ENCODE measurements at regions not wholly inside any gene's neighbourhood (a gene's known extent, or its start where the extent isn't known, plus 50 kb on each side); places are given as distances from the start of the nearest gene placed in this dataset.

DNA sequence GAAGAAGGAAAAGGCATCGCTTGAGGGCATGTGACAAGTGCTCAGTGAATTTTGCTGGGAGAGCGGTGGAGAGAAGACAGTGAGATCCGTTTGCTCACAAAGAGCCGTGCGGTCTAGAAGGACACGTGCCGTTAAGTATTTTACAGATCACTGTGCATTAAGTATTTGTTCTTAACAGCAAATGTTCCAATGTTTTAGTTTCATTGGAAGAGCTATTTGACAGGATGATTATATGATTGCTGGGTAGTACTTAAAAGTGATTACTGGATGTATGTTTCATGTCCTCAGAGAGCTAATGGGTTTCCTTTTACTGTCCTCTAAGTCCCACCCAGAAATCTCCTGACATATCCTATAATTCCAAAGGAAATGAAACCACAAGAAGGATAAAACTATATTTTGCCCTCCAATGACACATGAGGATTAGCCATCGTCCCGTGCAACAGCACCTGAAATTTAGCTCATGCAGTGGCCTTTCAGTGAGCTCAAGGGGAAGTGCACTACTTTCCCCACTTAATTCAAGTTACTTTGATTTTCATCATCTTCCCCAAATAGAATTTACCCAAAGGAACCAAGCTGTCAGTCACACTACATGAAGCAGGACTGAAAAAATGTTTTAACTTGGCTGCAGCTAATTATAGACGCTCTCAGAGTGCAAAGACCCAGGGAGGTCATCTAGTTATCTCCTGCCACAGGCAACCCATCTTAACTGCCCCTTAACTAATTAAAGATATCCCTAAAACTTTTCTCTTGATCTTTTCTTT lies 80.3 kb downstream of the KLF6 start:
- Histone ChIP-seq H3K9me3 (ENCODE audit: control insufficient read depth, low read length) (no peaks in the 10 kb centered on the region), H3K36me3 (ENCODE audit: control insufficient read depth, insufficient read depth, low read length, severe bottlenecking) (no peaks in the 10 kb centered on the region), H3K9ac (ENCODE audit: low read length) (no peak overlapping the region), H3K4me1 (ENCODE audit: control insufficient read depth, insufficient read depth, low read length) (no peaks in the 10 kb centered on the region), H3K27me3 (replicated peaks; ENCODE audit: control insufficient read depth, insufficient read depth, low read length) (no peaks in the 10 kb centered on the region), H3K4me3 (ENCODE audit: low read length) (no peak overlapping the region)
- no peak for DNase-seq (ENCODE audit: low read depth)

DNA sequence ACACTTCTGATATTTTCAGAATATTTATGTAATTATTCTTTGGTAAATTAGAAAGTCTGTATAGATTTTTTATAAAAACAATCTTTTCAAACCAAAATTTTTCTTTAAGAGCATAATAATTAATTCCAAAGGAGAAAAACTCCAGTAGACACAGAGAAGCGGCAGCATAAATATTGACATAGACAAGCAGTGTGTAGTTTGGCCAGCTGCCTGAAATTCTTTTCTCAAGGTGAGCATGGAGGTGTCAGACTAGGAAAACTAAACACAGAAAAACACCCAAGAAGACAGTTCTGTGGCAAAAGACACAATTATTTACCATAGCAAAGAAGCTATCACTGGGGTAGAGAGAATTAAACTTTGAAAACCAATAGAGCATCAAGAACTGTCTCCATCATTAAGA lies 82.4 kb downstream of the KLF6 start:
- no peak for DNase-seq (ENCODE audit: low read depth)

DNA sequence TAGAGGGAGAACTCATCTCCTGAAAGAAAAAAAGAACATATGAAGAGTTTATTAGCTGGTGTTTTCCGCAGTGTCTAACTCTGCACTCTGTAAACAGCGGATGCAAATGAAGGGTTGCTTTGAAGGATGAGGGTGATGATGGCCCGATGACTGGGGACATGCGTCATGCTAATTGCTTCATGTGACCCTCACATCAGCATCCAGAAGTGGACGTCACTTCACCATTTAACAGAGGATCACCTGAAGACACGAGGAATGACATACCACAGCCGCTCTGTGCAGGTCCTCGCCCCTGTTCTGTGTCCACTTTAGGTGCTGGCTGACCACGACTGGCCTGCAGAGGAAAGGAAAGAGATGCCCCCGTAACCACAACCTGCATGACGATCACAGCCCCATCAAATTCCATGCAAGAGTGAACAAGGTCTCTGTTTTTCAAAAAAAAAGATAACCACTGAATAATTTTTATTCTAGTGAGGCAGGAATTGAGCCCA lies 82.9 kb downstream of the KLF6 start:
- Histone ChIP-seq H3K9me3 (ENCODE audit: control insufficient read depth, low read length) (no peaks in the 10 kb centered on the region), H3K4me1 (ENCODE audit: control insufficient read depth, insufficient read depth, low read length) (no peaks in the 10 kb centered on the region), H3K36me3 (ENCODE audit: control insufficient read depth, insufficient read depth, low read length, severe bottlenecking) (no peaks in the 10 kb centered on the region), H3K27me3 (replicated peaks; ENCODE audit: control insufficient read depth, insufficient read depth, low read length) (peaks cover 3% of the 10 kb centered on the region), H3K4me3 (ENCODE audit: low read length) (no peak overlapping the region), H3K9ac (ENCODE audit: low read length) (no peak overlapping the region)
- no peak for DNase-seq (ENCODE audit: low read depth)

More for the DNA sequence above, 82.4 kb downstream of the KLF6 start:
- no peak overlapping the region for H3K4me3 ChIP-seq (ENCODE audit: low read length)
- H3K36me3 ChIP-seq (ENCODE audit: control insufficient read depth, insufficient read depth, low read length, severe bottlenecking): no peaks in the 10 kb centered on the region
- no peaks in the 10 kb centered on the region for H3K4me1 ChIP-seq (ENCODE audit: control insufficient read depth, insufficient read depth, low read length)
- H3K9me3 ChIP-seq (ENCODE audit: control insufficient read depth, low read length): no peaks in the 10 kb centered on the region
- no peak overlapping the region for H3K9ac ChIP-seq (ENCODE audit: low read length)
- peaks cover 3% of the 10 kb centered on the region for H3K27me3 ChIP-seq (replicated peaks; ENCODE audit: control insufficient read depth, insufficient read depth, low read length)

DNA sequence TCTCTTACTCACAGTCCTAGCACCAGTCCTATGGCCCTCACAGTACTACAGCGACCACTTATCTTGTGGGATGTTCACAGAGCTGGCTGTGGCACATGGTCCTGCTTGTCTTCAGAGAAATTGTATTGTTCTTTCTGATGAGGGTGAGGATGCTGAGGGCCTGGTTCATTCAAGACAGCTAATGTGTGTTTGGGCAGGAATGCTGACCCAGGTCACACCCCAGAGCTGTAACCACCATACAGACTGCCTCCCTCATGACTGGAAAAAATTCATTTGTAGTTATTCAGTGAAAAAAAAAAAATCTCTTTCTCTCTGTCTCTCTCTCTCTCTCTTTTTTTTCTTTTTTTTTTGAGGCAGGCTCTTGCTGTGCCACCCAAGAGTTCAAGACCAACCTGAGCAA lies 83.5 kb downstream of the KLF6 start:
- H3K9me3 ChIP-seq (ENCODE audit: control insufficient read depth, low read length): no peaks in the 10 kb centered on the region
- DNase-seq (ENCODE audit: low read depth): no peak
- H3K4me3 ChIP-seq (ENCODE audit: low read length): no peak overlapping the region

DNA sequence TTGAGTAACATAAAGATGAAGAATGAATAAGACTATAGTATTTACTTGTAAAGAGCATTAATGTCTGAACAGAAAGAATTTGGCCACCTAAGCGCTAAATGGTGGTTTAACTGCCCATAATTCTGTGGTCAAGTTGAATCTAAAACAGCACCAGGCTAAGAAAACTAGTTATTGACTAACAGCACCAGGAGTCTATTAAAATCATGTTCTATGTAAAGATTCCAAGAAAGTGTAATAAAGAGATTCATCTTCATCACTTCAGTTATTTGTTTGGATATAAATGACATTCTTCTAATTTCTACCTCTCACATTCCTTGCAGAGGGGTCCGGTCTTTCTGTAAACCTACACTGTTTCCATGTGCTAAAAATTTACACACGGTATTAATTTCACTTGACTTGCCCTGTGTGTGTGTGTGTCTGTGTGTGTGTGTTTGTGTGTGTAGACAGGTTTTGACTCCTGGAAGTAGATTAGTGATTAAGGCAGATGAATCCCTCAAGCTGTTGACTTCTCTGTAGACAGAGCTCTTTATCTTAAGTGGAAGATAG lies 84.4 kb downstream of the KLF6 start:
- Histone ChIP-seq H3K36me3 (ENCODE audit: control insufficient read depth, insufficient read depth, low read length, severe bottlenecking) (no peaks in the 10 kb centered on the region), H3K4me1 (ENCODE audit: control insufficient read depth, insufficient read depth, low read length) (no peaks in the 10 kb centered on the region)
- DNase-seq (ENCODE audit: low read depth): no peak

More for the DNA sequence above, 83.5 kb downstream of the KLF6 start:
- Histone ChIP-seq H3K27me3 (replicated peaks; ENCODE audit: control insufficient read depth, insufficient read depth, low read length) (peaks cover 3% of the 10 kb centered on the region), H3K9ac (ENCODE audit: low read length) (no peak overlapping the region), H3K4me1 (ENCODE audit: control insufficient read depth, insufficient read depth, low read length) (no peaks in the 10 kb centered on the region), H3K36me3 (ENCODE audit: control insufficient read depth, insufficient read depth, low read length, severe bottlenecking) (no peaks in the 10 kb centered on the region)

GRCh38 chr10:3699916-3700315 lies 85.1 kb downstream of the KLF6 start:
- no peak overlapping the region for H3K4me3 ChIP-seq (ENCODE audit: low read length)
- no peaks in the 10 kb centered on the region for H3K4me1 ChIP-seq (ENCODE audit: control insufficient read depth, insufficient read depth, low read length)
- H3K9me3 ChIP-seq (ENCODE audit: control insufficient read depth, low read length): no peaks in the 10 kb centered on the region
- no peak for DNase-seq (ENCODE audit: low read depth)
- no peak overlapping the region for H3K9ac ChIP-seq (ENCODE audit: low read length)
- peaks cover 3% of the 10 kb centered on the region for H3K27me3 ChIP-seq (replicated peaks; ENCODE audit: control insufficient read depth, insufficient read depth, low read length)
- H3K36me3 ChIP-seq (ENCODE audit: control insufficient read depth, insufficient read depth, low read length, severe bottlenecking): no peaks in the 10 kb centered on the region

More for the DNA sequence above, 84.4 kb downstream of the KLF6 start:
- Histone ChIP-seq H3K9me3 (ENCODE audit: control insufficient read depth, low read length) (no peaks in the 10 kb centered on the region), H3K9ac (ENCODE audit: low read length) (no peak overlapping the region), H3K4me3 (ENCODE audit: low read length) (no peak overlapping the region), H3K27me3 (replicated peaks; ENCODE audit: control insufficient read depth, insufficient read depth, low read length) (peaks cover 3% of the 10 kb centered on the region)

- DNase-seq (ENCODE audit: low read depth): no peak
- no peaks in the 10 kb centered on the region for H3K9me3 ChIP-seq (ENCODE audit: control insufficient read depth, low read length)
- peaks cover 3% of the 10 kb centered on the region for H3K27me3 ChIP-seq (replicated peaks; ENCODE audit: control insufficient read depth, insufficient read depth, low read length)
- H3K4me3 ChIP-seq (ENCODE audit: low read length): no peak overlapping the region
- H3K4me1 ChIP-seq (ENCODE audit: control insufficient read depth, insufficient read depth, low read length): no peaks in the 10 kb centered on the region
- no peaks in the 10 kb centered on the region for H3K36me3 ChIP-seq (ENCODE audit: control insufficient read depth, insufficient read depth, low read length, severe bottlenecking)
- no peak overlapping the region for H3K9ac ChIP-seq (ENCODE audit: low read length)
Observed at GRCh38 chr10:3698312-3698711, 86.7 kb downstream of the KLF6 start.

DNA sequence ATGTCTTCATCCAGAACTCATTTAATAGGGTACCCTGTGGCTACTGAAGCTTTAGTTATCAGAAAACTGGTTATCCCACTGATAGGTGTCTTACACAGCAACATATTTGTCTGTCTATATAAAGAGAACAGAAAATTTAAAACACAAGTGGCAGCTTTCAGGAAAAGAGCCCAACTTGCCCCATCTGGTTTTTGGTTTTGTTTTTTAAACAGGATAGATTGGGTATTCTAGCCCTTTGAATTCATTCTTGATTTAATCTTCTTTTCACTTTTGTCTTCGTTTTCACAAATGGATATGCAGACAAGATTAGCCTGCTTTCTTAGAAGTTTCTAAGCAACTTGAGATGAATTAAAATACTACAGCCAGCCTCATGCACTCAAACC lies 91.3 kb downstream of the KLF6 start:
- no peak overlapping the region for H3K4me3 ChIP-seq (ENCODE audit: low read length)
- no peak for DNase-seq (ENCODE audit: low read depth)
- no peaks in the 10 kb centered on the region for H3K9me3 ChIP-seq (ENCODE audit: control insufficient read depth, low read length)
- no peaks in the 10 kb centered on the region for H3K27me3 ChIP-seq (replicated peaks; ENCODE audit: control insufficient read depth, insufficient read depth, low read length)
- no peaks in the 10 kb centered on the region for H3K36me3 ChIP-seq (ENCODE audit: control insufficient read depth, insufficient read depth, low read length, severe bottlenecking)
- no peak overlapping the region for H3K9ac ChIP-seq (ENCODE audit: low read length)
- peaks cover 3% of the 10 kb centered on the region for H3K4me1 ChIP-seq (ENCODE audit: control insufficient read depth, insufficient read depth, low read length)

- Histone ChIP-seq H3K4me1 (ENCODE audit: control insufficient read depth, insufficient read depth, low read length) (peaks cover 3% of the 10 kb centered on the region), H3K9me3 (ENCODE audit: control insufficient read depth, low read length) (no peaks in the 10 kb centered on the region), H3K9ac (ENCODE audit: low read length) (no peak overlapping the region), H3K4me3 (ENCODE audit: low read length) (no peak overlapping the region), H3K27me3 (replicated peaks; ENCODE audit: control insufficient read depth, insufficient read depth, low read length) (no peaks in the 10 kb centered on the region), H3K36me3 (ENCODE audit: control insufficient read depth, insufficient read depth, low read length, severe bottlenecking) (no peaks in the 10 kb centered on the region)
- no peak for DNase-seq (ENCODE audit: low read depth)
Observed at GRCh38 chr10:3693022-3693697, 91.8 kb downstream of the KLF6 start.

- Histone ChIP-seq H3K4me1 (ENCODE audit: control insufficient read depth, insufficient read depth, low read length) (peaks cover 3% of the 10 kb centered on the region), H3K9ac (ENCODE audit: low read length) (no peak overlapping the region), H3K36me3 (ENCODE audit: control insufficient read depth, insufficient read depth, low read length, severe bottlenecking) (no peaks in the 10 kb centered on the region), H3K9me3 (ENCODE audit: control insufficient read depth, low read length) (no peaks in the 10 kb centered on the region), H3K27me3 (replicated peaks; ENCODE audit: control insufficient read depth, insufficient read depth, low read length) (no peaks in the 10 kb centered on the region), H3K4me3 (ENCODE audit: low read length) (no peak overlapping the region)
- DNase-seq (ENCODE audit: low read depth): no peak
Observed at GRCh38 chr10:3692387-3692999, 92.5 kb downstream of the KLF6 start.

DNA sequence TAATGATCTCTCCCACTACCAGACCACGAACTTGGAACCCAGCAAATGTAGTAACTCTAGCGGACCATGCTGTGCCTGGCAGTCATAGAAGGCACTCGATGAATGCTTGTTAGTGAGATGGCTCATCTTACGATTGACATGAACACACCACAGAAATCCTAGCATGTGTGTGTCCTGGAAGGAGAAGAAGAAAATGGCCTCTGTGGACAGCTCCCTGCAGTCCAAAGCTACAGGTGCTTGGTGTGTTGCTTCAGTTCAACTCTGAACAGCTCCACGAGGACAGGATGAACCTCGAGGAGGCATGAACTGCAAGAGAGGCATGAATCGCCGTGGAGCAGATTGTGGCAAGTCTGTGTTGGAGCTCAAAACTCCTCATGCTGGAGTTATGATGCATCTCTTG lies 93.5 kb downstream of the KLF6 start:
- no peaks in the 10 kb centered on the region for H3K27me3 ChIP-seq (replicated peaks; ENCODE audit: control insufficient read depth, insufficient read depth, low read length)
- H3K9me3 ChIP-seq (ENCODE audit: control insufficient read depth, low read length): no peaks in the 10 kb centered on the region
- DNase-seq (ENCODE audit: low read depth): no peak
- H3K9ac ChIP-seq (ENCODE audit: low read length): no peak overlapping the region
- peaks cover 3% of the 10 kb centered on the region for H3K4me1 ChIP-seq (ENCODE audit: control insufficient read depth, insufficient read depth, low read length)
- H3K36me3 ChIP-seq (ENCODE audit: control insufficient read depth, insufficient read depth, low read length, severe bottlenecking): no peaks in the 10 kb centered on the region
- no peak overlapping the region for H3K4me3 ChIP-seq (ENCODE audit: low read length)
